Skeletal muscle tissue (tissue), 3 donors: ENCODE measurements at regions not wholly inside any gene's neighbourhood (a gene's known extent, or its start where the extent isn't known, plus 50 kb on each side); places are given as distances from the start of the nearest gene placed in this dataset.

Experiments used
- H3K27ac ChIP-seq: one replicate; pipeline ENCODE4 v1.7.0; 2013; ENCODE audit warnings: mild to moderate bottlenecking, low read depth, low read length, inconsistent platforms
- H3K27me3 ChIP-seq, 3 donors: one replicate each; pipeline ENCODE4 v1.7.0; 2013; ENCODE audit warnings: low read length in 3 of 3; ENCODE audit not compliant: control insufficient read depth in 3 of 3, insufficient read depth in 3 of 3
- H3K36me3 ChIP-seq, 3 donors: one replicate each; pipeline ENCODE4 v1.7.0; 2013; ENCODE audit warnings: low read length in 3 of 3; ENCODE audit not compliant: control insufficient read depth in 3 of 3, insufficient read depth in 3 of 3
- H3K4me1 ChIP-seq, 3 donors: one replicate each; pipeline ENCODE4 v1.7.0; 2013; ENCODE audit warnings: low read length in 3 of 3, mild to moderate bottlenecking in 3 of 3; ENCODE audit not compliant: control insufficient read depth in 3 of 3, insufficient read depth in 3 of 3
- H3K4me3 ChIP-seq, 3 donors: one replicate each; pipeline ENCODE4 v1.7.0; 2013; ENCODE audit warnings: low read length in 3 of 3
- H3K9ac ChIP-seq, 3 donors: one replicate each; pipeline ENCODE4 v1.7.0; 2013; ENCODE audit warnings: low read length in 3 of 3, mild to moderate bottlenecking in 3 of 3, moderate library complexity in 2 of 3, low read depth in 1 of 3
- H3K9me3 ChIP-seq, 3 donors: one replicate each; pipeline ENCODE4 v1.7.0; 2013; ENCODE audit warnings: low read length in 3 of 3; ENCODE audit not compliant: control insufficient read depth in 3 of 3
- donor health status: Osteomylitis.

GRCh38 chr10:10878963-10879362 is 138.7 kb upstream of the CELF2 start:
- H3K4me3 ChIP-seq = no peak overlapping the region
- no peaks in the 10 kb centered on the region for H3K4me1 ChIP-seq
- H3K9ac ChIP-seq = no peak overlapping the region
- H3K36me3 ChIP-seq = no peaks in the 10 kb centered on the region
- H3K27me3 ChIP-seq = peaks cover 0 to 3% (median 0%) of the 10 kb centered on the region in 3 donors
- H3K9me3 ChIP-seq = no peaks in the 10 kb centered on the region
- H3K27ac ChIP-seq = no peak overlapping the region

DNA sequence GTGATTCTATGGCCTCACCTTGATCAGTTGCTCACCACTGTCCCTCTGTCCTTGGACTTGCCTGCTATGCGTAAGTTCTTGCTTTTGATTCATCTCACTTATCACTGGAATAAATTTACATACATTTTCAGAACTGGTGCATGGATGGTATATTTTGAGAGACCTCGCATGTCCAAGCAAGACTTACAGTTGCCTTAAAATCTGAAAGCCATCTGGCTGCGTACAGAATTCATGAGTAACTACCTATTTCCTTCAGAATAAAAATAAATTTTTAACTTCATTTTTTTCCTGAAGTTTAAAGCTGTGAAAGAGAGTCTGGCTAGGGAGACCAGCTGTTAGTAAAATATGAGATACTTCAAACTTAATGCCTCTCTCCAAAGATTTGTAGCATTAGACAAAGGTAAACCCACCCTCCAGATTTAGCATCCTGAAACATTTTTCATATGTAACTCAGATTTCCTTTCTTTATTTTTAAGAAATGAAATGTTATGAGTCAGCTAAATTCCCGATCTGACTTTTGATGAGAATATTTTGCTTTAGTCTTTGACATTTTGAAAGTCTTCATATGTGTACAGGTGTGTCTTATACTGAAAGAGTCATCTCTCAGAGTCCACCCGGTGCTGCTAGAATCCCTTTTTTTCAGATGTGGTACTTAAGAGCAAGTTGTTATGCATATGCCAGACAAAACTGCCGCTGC is 136.4 kb upstream of the CELF2 start:
- no peaks in the 10 kb centered on the region for H3K9me3 ChIP-seq
- no peak overlapping the region for H3K27ac ChIP-seq
- H3K4me3 ChIP-seq = no peak overlapping the region
- H3K27me3 ChIP-seq = peaks cover 0 to 3% (median 0%) of the 10 kb centered on the region in 3 donors
- H3K4me1 ChIP-seq = no peaks in the 10 kb centered on the region
- H3K9ac ChIP-seq = no peak overlapping the region
- no peaks in the 10 kb centered on the region for H3K36me3 ChIP-seq

DNA sequence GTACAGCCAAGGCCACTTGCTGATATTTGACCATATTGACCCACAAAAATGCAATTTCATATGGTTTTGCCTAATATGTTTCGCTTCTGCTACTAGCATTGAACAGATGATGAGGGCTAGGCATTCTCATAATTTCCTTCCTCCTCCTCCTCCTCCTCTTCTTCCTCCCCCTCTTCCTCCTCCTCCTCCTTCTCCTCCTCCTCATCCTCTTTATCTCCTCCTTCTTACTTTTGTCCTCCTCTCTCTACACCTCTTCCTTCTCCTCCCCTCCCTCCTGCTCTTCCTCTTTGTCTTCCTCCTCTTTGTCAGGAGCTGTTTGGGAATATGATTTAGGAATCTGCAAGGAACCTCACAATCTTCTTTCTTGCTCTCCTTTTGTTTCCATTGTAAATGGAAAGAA is 133.9 kb upstream of the CELF2 start:
- no peaks in the 10 kb centered on the region for H3K9me3 ChIP-seq
- H3K4me1 ChIP-seq = peaks cover 0 to 7% (median 2%) of the 10 kb centered on the region in 3 donors
- H3K36me3 ChIP-seq = no peaks in the 10 kb centered on the region
- no peaks in the 10 kb centered on the region for H3K27me3 ChIP-seq
- no peak overlapping the region for H3K4me3 ChIP-seq
- no peak overlapping the region for H3K27ac ChIP-seq
- no peak overlapping the region for H3K9ac ChIP-seq

DNA sequence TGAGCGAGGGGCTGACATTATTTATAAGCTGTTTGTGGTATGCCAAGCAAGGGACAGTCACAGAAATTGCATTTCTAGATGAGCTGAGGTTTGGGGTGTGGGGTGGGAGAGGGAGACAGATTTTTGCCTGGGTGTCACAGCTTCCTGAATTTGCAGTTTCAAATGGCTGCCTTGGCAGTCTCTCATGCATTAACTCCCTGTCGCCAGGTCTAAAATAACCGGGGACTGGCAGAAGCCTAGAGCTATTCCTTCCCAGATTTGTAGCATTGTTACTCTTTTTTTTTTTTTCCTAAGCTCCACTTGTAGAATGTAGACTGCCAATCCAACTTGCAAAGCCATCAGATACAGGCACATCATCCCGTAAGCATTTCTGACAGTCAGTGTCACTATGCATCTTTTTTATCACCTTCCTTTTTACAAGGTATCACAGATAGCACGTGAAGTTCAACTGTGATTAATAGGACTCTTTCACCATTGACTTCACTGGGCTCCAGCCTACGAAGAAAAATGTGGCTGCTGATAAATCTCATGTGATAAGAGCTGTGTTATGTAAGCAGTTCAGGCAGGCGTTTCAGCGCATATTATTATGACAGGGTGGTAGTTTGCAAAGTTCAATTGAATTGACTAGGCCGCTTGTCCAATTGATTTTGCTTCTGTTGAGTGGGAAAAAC is 130.7 kb upstream of the CELF2 start:
- H3K27me3 ChIP-seq = no peaks in the 10 kb centered on the region
- H3K9me3 ChIP-seq = no peaks in the 10 kb centered on the region
- H3K4me3 ChIP-seq = no peak overlapping the region
- no peaks in the 10 kb centered on the region for H3K36me3 ChIP-seq
- H3K4me1 ChIP-seq = peaks cover 10 to 14% (median 10%) of the 10 kb centered on the region in 3 donors
- no peak overlapping the region for H3K27ac ChIP-seq
- H3K9ac ChIP-seq = no peak overlapping the region

DNA sequence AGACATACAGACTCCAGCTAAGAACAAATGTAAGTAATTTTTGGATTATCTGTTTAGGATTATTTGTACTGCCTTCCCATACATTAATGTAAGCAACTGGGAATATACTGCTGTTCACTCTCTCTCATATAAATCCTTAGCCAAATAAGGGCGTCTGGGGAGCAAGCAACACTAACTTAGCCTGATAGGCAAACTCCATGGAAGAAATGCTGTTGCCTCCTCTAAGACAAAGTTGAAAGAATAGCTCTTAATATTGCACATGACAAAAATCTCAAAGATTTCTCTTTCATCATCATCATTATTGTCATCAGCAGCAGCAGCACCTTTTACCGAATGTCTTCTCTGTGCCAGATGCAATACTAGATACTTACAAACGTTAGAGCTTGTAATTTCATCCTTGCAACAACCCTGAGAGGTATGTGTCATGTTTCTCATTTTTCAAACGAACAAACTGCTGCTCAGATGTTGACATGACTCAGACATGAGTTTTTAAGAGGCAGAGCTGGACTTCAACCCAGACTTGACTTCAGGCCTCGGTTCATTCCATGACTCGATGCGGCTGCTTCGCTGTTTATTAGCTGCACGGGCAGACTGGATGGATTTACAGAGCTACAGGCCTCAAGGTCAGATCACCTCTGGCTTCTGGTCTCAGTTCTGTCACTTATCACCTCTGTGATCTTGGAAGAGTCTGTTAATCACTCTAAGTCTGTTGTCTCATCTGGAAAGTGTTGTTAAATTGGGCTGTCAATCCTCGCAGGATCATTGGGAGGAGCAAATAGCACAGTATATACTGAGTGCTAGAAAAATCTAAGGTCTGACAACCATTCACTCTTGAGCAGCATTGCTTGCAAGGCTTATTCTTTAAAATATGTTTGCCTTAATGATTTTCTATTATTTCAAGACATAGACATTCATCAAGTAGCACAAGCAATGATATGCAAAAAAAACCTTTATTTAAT is 126.3 kb upstream of the CELF2 start:
- Histone ChIP-seq H3K27me3 (no peaks in the 10 kb centered on the region), H3K9me3 (no peaks in the 10 kb centered on the region), H3K36me3 (no peaks in the 10 kb centered on the region), H3K4me1 (peaks cover 19 to 22% (median 20%) of the 10 kb centered on the region in 3 donors), H3K9ac (peak overlapping the region in 1 of 3 donors; percentile 37), H3K27ac (peak overlapping the region; percentile 48), H3K4me3 (no peak overlapping the region)

DNA sequence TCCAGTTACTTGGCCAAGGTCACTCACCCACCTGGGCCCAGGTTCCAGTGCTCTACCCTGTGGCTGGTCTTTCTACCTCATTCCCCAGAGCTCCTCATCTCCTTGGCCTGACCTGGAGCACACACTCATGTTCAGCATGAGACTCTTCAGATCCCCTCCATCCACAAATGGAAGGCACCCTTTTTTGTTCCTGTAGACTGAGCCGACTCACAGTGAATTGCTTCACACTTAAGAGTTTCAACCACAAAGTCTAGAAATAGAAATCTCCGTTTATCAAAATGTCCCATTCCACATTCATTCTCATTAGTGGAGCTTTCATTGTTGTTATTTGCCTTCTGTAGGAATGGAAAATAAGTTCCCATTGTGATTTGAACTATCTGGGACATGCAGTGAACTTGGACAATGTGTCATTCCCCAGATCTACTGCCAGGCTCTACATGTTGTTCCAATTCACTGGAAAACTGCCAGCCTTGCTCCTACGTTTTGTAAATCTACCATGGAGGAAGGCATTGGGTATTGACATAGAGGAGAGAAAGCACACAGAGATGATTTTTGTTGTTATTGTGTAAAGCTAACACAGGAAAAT is 125.3 kb upstream of the CELF2 start:
- peaks cover 15 to 20% (median 17%) of the 10 kb centered on the region in 3 donors for H3K4me1 ChIP-seq
- no peak overlapping the region for H3K4me3 ChIP-seq
- no peaks in the 10 kb centered on the region for H3K9me3 ChIP-seq
- H3K27ac ChIP-seq = no peak overlapping the region
- no peaks in the 10 kb centered on the region for H3K27me3 ChIP-seq
- H3K36me3 ChIP-seq = no peaks in the 10 kb centered on the region
- no peak overlapping the region for H3K9ac ChIP-seq

GRCh38 chr10:10897400-10897799 is 120.3 kb upstream of the CELF2 start:
- H3K4me1 ChIP-seq = peaks cover 3 to 6% (median 6%) of the 10 kb centered on the region in 3 donors
- no peaks in the 10 kb centered on the region for H3K27me3 ChIP-seq
- no peaks in the 10 kb centered on the region for H3K36me3 ChIP-seq
- H3K27ac ChIP-seq = no peak overlapping the region
- H3K4me3 ChIP-seq = no peak overlapping the region
- no peak overlapping the region for H3K9ac ChIP-seq
- no peaks in the 10 kb centered on the region for H3K9me3 ChIP-seq

- Histone ChIP-seq H3K27me3 (no peaks in the 10 kb centered on the region), H3K36me3 (no peaks in the 10 kb centered on the region), H3K4me3 (no peak overlapping the region), H3K4me1 (no peaks in the 10 kb centered on the region), H3K9me3 (peaks cover 0 to 2% (median 0%) of the 10 kb centered on the region in 3 donors), H3K9ac (no peak overlapping the region), H3K27ac (no peak overlapping the region)
These were observed 115.8 kb upstream of the CELF2 start for GRCh38 chr10:10901906-10902305.

DNA sequence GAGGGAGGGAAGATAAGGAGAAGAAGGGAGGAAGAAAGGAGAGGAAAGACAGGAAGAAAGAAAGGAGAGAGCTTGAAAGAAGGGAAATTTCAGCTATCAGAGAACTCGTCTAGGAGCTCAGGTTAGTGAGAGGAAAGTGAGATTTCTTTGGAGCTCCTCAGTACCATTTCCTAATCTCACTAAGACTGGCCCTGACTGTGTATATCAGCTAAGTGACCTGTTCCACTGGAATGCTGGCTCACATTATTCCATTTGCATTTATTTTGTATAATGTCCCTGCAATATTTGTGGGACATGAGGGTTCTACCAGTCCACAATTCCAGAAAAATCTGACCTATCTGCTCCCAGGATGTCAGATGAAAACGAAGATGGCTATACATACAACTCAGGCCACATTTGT is 114.7 kb upstream of the CELF2 start:
- no peak overlapping the region for H3K9ac ChIP-seq
- H3K9me3 ChIP-seq = peaks cover 0 to 2% (median 0%) of the 10 kb centered on the region in 3 donors
- no peaks in the 10 kb centered on the region for H3K36me3 ChIP-seq
- H3K4me1 ChIP-seq = no peaks in the 10 kb centered on the region
- H3K27me3 ChIP-seq = no peaks in the 10 kb centered on the region
- H3K4me3 ChIP-seq = no peak overlapping the region
- no peak overlapping the region for H3K27ac ChIP-seq
